Endothelial cell of umbilical vein (primary cell): ENCODE measurements at regions not wholly inside any gene's neighbourhood (a gene's known extent, or its start where the extent isn't known, plus 50 kb on each side); places are given as distances from the start of the nearest gene placed in this dataset.

ENCODE experiments used
- BruUV-seq: library from RNA; stranded (reverse); fragments of 400-500 nt; replicated peaks from 2 replicates; lab custom pipeline; 2021; lab: Mats Ljungman, UMichigan
- CTCF ChIA-PET: fragments of 300-600, 350-600 bp; sonication (Branson Sonifier 250); formaldehyde crosslinking; loops from one replicate; lab custom pipeline; 2021; ENCODE audit warnings: antibody characterized with exemption, inconsistent platforms; lab: Charles Lee
- POLR2A ChIA-PET: fragments of 300-600, 350-600 bp; sonication (Branson Sonifier 250); formaldehyde crosslinking; loops from one replicate; lab custom pipeline; 2021; ENCODE audit warnings: antibody characterized with exemption, inconsistent platforms; lab: Charles Lee
- DNase-seq: peaks from one replicate; pipeline ENCODE4 v3.0.0-alpha.2; 2011; ENCODE audit warnings: low read depth, low spot score
- FAIRE-seq: peaks from 2 replicates; lab custom pipeline; 2011; peaks lifted over from hg19 to GRCh38; lab: Jason Lieb, UNC
- H2AFZ ChIP-seq: 2 replicates; pipeline ENCODE4 v1.6.0; 2012; ENCODE audit warnings: low read depth, low read length, control low read depth, inconsistent platforms
- H3K27ac ChIP-seq: 2 replicates; pipeline ENCODE4 v1.5.1; 2011; ENCODE audit warnings: low read depth, mild to moderate bottlenecking, control low read depth, low read length, moderate library complexity; ENCODE audit not compliant: insufficient read depth
- H3K27me3 ChIP-seq, 2 experiments: 2 replicates each; pipeline versions ENCODE4 v1.6.0 to v1.6.1; 2011; ENCODE audit warnings: low read length in 2 of 2, mixed read lengths in 1 of 2; ENCODE audit not compliant: control insufficient read depth in 2 of 2, insufficient read depth in 2 of 2
- H3K36me3 ChIP-seq, 2 experiments: 2 replicates in 1 of 2; 3 replicates in 1 of 2; pipeline ENCODE4 v1.5.1; 2011; ENCODE audit warnings: low read length in 2 of 2, mild to moderate bottlenecking in 1 of 2, moderate library complexity in 1 of 2; ENCODE audit not compliant: control insufficient read depth in 2 of 2, insufficient read depth in 2 of 2; ENCODE audit errors: extremely low read depth in 1 of 2
- H3K4me1 ChIP-seq: 3 replicates; pipeline ENCODE4 v1.5.1; 2011; ENCODE audit warnings: mild to moderate bottlenecking, low read length; ENCODE audit not compliant: control insufficient read depth, insufficient read depth; ENCODE audit errors: extremely low read depth
- H3K4me2 ChIP-seq: 2 replicates; pipeline ENCODE4 v1.6.1; 2011; ENCODE audit warnings: low read length, control low read depth, mixed read lengths; ENCODE audit not compliant: insufficient read depth
- H3K4me3 ChIP-seq, 3 experiments: fragments of 200-600 bp in 1 of 3; sonication (generic), shearing (Covaris generic) in 1 of 3; replicated peaks in 1 of 3; 2 replicates each; pipeline ENCODE4 v1.5.1; 2011 to 2016; ENCODE audit warnings: control low read depth in 3 of 3, low read length in 3 of 3, mild to moderate bottlenecking in 2 of 3, inconsistent platforms in 1 of 3, low read depth in 1 of 3, moderate library complexity in 1 of 3; ENCODE audit not compliant: insufficient read depth in 1 of 3
- H3K79me2 ChIP-seq: 2 replicates; pipeline ENCODE4 v1.6.0; 2012; ENCODE audit warnings: low read length, inconsistent platforms; ENCODE audit not compliant: control insufficient read depth, insufficient read depth
- H3K9ac ChIP-seq: replicated peaks from 2 replicates; pipeline ENCODE3; 2011; ENCODE audit warnings: low read length, control low read depth; ENCODE audit not compliant: insufficient read depth; ENCODE audit errors: extremely low read depth
- H3K9me1 ChIP-seq: replicated peaks from 3 replicates; pipeline ENCODE4 v1.6.0; 2011; ENCODE audit warnings: mild to moderate bottlenecking, low read length; ENCODE audit not compliant: control insufficient read depth, insufficient read depth; ENCODE audit errors: extremely low read depth
- H3K9me3 ChIP-seq: replicated peaks from 2 replicates; pipeline ENCODE4 v1.5.1; 2012; ENCODE audit warnings: low read length, inconsistent platforms; ENCODE audit not compliant: control insufficient read depth, insufficient read depth
- H4K20me1 ChIP-seq: replicated peaks from 2 replicates; pipeline ENCODE3; 2011; ENCODE audit warnings: mild to moderate bottlenecking, low read length; ENCODE audit not compliant: control insufficient read depth, insufficient read depth; ENCODE audit errors: extremely low read depth
- CTCF ChIP-seq, 2 donors: IDR thresholded peaks; 1 replicate in 1 of 2; 2 replicates in 1 of 2; pipeline ENCODE4 v1.5.1; 2011; ENCODE audit warnings: low read length in 2 of 2, mild to moderate bottlenecking in 2 of 2, moderate library complexity in 2 of 2, control low read depth in 1 of 2, inconsistent platforms in 1 of 2, low read depth in 1 of 2; ENCODE audit not compliant: insufficient read depth in 1 of 2; ENCODE audit errors: extremely low read depth in 1 of 2
- EZH2 ChIP-seq: IDR thresholded peaks from 2 replicates; pipeline ENCODE4 v1.6.1; 2012; ENCODE audit warnings: borderline replicate concordance, low read depth, mild to moderate bottlenecking, moderate library complexity, low read length, inconsistent platforms; ENCODE audit not compliant: severe bottlenecking
- FOS ChIP-seq: IDR thresholded peaks from 2 replicates; pipeline ENCODE4 v1.6.1; 2011; ENCODE audit warnings: mild to moderate bottlenecking, low read length, moderate library complexity, borderline replicate concordance; ENCODE audit not compliant: insufficient read depth
- GATA2 ChIP-seq: IDR thresholded peaks from 2 replicates; pipeline ENCODE4 v1.7.0; 2011; ENCODE audit warnings: low read depth, mild to moderate bottlenecking, moderate library complexity, mixed read lengths, low read length; ENCODE audit not compliant: insufficient read length, insufficient read depth
- JUN ChIP-seq: IDR thresholded peaks from 2 replicates; pipeline ENCODE4 v1.6.1; 2011; ENCODE audit warnings: borderline replicate concordance, low read depth; ENCODE audit not compliant: insufficient read length, insufficient read depth
- MAX ChIP-seq: IDR thresholded peaks from 2 replicates; pipeline ENCODE4 v1.6.1; 2011; ENCODE audit not compliant: insufficient read depth, insufficient read length
- MYC ChIP-seq: IDR thresholded peaks from one replicate; pipeline ENCODE4 v1.6.1; 2011; ENCODE audit warnings: mild to moderate bottlenecking, low read depth, low read length
- POLR2A ChIP-seq: IDR thresholded peaks from 2 replicates; pipeline ENCODE4 v1.6.1; 2012; ENCODE audit warnings: low read depth, mild to moderate bottlenecking, control low read depth, low read length
- POLR2AphosphoS5 ChIP-seq: IDR thresholded peaks from 2 replicates; pipeline ENCODE4 v1.6.1; 2012; ENCODE audit warnings: low read depth, mild to moderate bottlenecking, control low read depth, low read length, moderate library complexity; ENCODE audit not compliant: insufficient read depth
- dilution Hi-C: fragments of 300-500 bp; cut with MboI; formaldehyde crosslinking; loops from one replicate; pipeline ENCODE4 v1.15.0; 2019; ENCODE audit warnings: low sequenced_read_pairs; ENCODE audit not compliant: extremely low pct_ligation_motif_present
- intact Hi-C: fragments of 100-400 bp; cut with micrococcal nuclease; formaldehyde crosslinking; loops from one replicate; pipeline ENCODE4 v1.10.0; 2022

DNA sequence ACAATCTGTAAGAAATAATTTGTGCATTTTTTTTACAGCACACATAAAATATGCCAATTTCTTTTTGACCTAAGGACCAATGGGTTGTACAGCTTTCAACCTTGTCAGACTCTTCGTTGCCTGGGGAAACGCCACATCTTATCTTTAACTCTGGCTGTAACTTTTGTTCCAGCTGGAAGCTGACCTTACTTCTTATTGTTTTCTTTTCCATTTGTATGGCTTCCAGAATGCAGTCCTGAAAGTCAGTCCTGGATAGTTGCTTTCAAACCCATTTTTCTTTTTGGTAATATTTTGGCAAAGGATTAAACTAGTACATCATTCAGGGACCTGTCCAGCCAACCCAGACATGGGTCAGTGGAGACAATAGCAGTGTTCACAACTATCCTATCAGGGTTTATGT, 686.5 kb upstream of the CDH2 start:
- Histone ChIP-seq H3K27ac (no peak overlapping the region), H3K4me3 (no peak overlapping the region), H3K9me1 (no peaks in the 10 kb centered on the region), H3K79me2 (no peaks in the 10 kb centered on the region), H3K27me3 (no peaks in the 10 kb centered on the region), H3K9ac (no peak overlapping the region), H3K36me3 (no peaks in the 10 kb centered on the region), H3K4me1 (no peaks in the 10 kb centered on the region), H2AFZ (no peak overlapping the region), H3K4me2 (no peak overlapping the region), H3K9me3 (no peaks in the 10 kb centered on the region), H4K20me1 (no peaks in the 10 kb centered on the region)
- dilution Hi-C loops, result no loop called here
- ChIA-PET CTCF (interaction anchor here (1.3 kb wide), 1 partner anchor 15 kb away, joined by 3 read pairs; no protein-coding TSS in a partner anchor), POLR2A (no interaction called here)
- FAIRE-seq (no peak), DNase-seq (peak; percentile 81)
- BruUV-seq, result no TSS peak
- intact Hi-C loops, result no loop called here
- TF ChIP-seq GATA2 (no peak), FOS (no peak), JUN (no peak), MAX (no peak), POLR2AphosphoS5 (no peak), POLR2A (no peak), EZH2 (no peak), CTCF (IDR thresholded peaks at IDR 0.05; ENCODE audit: extremely low read depth in 1 of 2, insufficient read depth in 1 of 2, low read depth in 1 of 2, low read length in 2 of 2) (no peak), MYC (no peak)
